ENCODE measurements at regions not wholly inside any gene's neighbourhood (a gene's known extent, or its start where the extent isn't known, plus 50 kb on each side); places are given as distances from the start of the nearest gene placed in this dataset.

- no peak for TF ChIP-seq EZH2 (IDR thresholded peaks at IDR 0.05)
- no peak for TF ChIP-seq POLR2AphosphoS5 (IDR thresholded peaks at IDR 0.05; ENCODE audit: low read depth, low read length)
- no peak for TF ChIP-seq MAX (IDR thresholded peaks at IDR 0.05)
- no peak for TF ChIP-seq CTCF (IDR thresholded peaks at IDR 0.05 in 2 of 3, conservative IDR thresholded peaks at IDR 0.05 in 1 of 3; ENCODE audit: borderline replicate concordance in 1 of 3, insufficient read depth in 1 of 3, low read depth in 2 of 3, low read length in 2 of 3)
- TF ChIP-seq POLR2A (IDR thresholded peaks at IDR 0.05; ENCODE audit: borderline replicate concordance, extremely low read depth, insufficient read depth, insufficient read length) = no peak
- no peak for TF ChIP-seq TCF7L2 (IDR thresholded peaks at IDR 0.05; ENCODE audit: borderline replicate concordance, extremely low read depth, insufficient read depth, insufficient read length)
- TF ChIP-seq, protein P1, sequence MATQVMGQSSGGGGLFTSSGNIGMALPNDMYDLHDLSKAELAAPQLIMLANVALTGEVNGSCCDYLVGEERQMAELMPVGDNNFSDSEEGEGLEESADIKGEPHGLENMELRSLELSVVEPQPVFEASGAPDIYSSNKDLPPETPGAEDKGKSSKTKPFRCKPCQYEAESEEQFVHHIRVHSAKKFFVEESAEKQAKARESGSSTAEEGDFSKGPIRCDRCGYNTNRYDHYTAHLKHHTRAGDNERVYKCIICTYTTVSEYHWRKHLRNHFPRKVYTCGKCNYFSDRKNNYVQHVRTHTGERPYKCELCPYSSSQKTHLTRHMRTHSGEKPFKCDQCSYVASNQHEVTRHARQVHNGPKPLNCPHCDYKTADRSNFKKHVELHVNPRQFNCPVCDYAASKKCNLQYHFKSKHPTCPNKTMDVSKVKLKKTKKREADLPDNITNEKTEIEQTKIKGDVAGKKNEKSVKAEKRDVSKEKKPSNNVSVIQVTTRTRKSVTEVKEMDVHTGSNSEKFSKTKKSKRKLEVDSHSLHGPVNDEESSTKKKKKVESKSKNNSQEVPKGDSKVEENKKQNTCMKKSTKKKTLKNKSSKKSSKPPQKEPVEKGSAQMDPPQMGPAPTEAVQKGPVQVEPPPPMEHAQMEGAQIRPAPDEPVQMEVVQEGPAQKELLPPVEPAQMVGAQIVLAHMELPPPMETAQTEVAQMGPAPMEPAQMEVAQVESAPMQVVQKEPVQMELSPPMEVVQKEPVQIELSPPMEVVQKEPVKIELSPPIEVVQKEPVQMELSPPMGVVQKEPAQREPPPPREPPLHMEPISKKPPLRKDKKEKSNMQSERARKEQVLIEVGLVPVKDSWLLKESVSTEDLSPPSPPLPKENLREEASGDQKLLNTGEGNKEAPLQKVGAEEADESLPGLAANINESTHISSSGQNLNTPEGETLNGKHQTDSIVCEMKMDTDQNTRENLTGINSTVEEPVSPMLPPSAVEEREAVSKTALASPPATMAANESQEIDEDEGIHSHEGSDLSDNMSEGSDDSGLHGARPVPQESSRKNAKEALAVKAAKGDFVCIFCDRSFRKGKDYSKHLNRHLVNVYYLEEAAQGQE (IDR thresholded peaks at IDR 0.05; ENCODE audit: low read depth) = no peak
Observed at GRCh38 chr18:25533218-25533617, 181.3 kb upstream of the ZNF521 start.

Measured in HCT116 (cell line).